Tibial nerve (tissue), 4 donors: ENCODE measurements at regions not wholly inside any gene's neighbourhood (a gene's known extent, or its start where the extent isn't known, plus 50 kb on each side); places are given as distances from the start of the nearest gene placed in this dataset.

Experiments
- DNase-seq, 2 donors: peaks; one replicate each; pipeline ENCODE4 v3.0.0-alpha.2; 2019; ENCODE audit warnings: low spot score in 2 of 2
- H3K27ac ChIP-seq, 4 donors: fragments of 200-600 bp; sonication (generic) in 3 of 4; one replicate each; pipeline ENCODE4 v1.5.1; 2017 to 2019; ENCODE audit warnings: mild to moderate bottlenecking in 1 of 4
- H3K27me3 ChIP-seq, 2 donors: fragments of 200-600 bp; sonication (generic) in 1 of 2; one replicate each; pipeline versions ENCODE4 v1.5.1 to v1.6.0; 2017 to 2019
- H3K36me3 ChIP-seq, 3 donors: fragments of 200-600 bp; sonication (generic); one replicate each; pipeline ENCODE4 v1.5.1; 2018 to 2019
- H3K4me1 ChIP-seq, 4 donors: fragments of 200-600 bp; sonication (generic) in 3 of 4; one replicate each; pipeline ENCODE4 v1.5.1; 2017 to 2019
- H3K4me3 ChIP-seq, 4 donors: fragments of 200-600 bp; sonication (generic) in 3 of 4; one replicate each; pipeline ENCODE4 v1.5.1; 2017 to 2019; ENCODE audit warnings: mild to moderate bottlenecking in 1 of 4, moderate library complexity in 1 of 4
- H3K9me3 ChIP-seq, 4 donors: fragments of 200-600 bp; sonication (generic) in 3 of 4; one replicate each; pipeline ENCODE4 v1.5.1; 2017 to 2019
- CTCF ChIP-seq, 5 experiments: fragments of 200-600 bp in 3 of 5; fragments of 450-650 bp in 2 of 5; sonication (generic) in 3 of 5; IDR thresholded peaks; one replicate each; pipeline ENCODE4 v1.5.1; 2016 to 2019; ENCODE audit warnings: antibody characterized with exemption in 5 of 5, mild to moderate bottlenecking in 3 of 5, moderate library complexity in 2 of 5
- EP300 ChIP-seq, 2 donors: sonication (generic); formaldehyde crosslinking; IDR thresholded peaks; one replicate each; pipeline ENCODE4 v1.6.1; 2017; ENCODE audit warnings: antibody characterized with exemption in 2 of 2, mild to moderate bottlenecking in 1 of 2
- POLR2A ChIP-seq, 2 donors: fragments of 450-650 bp; IDR thresholded peaks; one replicate each; pipeline ENCODE4 v1.6.1; 2017; ENCODE audit warnings: antibody characterized with exemption in 2 of 2, mild to moderate bottlenecking in 2 of 2, moderate library complexity in 2 of 2
- WGBS, 2 donors: methylation state at CpG; one replicate each; pipeline ENCODE4 v1.1.5; 2018; 5-methylcytosine and 5-hydroxymethylcytosine counted together

DNA sequence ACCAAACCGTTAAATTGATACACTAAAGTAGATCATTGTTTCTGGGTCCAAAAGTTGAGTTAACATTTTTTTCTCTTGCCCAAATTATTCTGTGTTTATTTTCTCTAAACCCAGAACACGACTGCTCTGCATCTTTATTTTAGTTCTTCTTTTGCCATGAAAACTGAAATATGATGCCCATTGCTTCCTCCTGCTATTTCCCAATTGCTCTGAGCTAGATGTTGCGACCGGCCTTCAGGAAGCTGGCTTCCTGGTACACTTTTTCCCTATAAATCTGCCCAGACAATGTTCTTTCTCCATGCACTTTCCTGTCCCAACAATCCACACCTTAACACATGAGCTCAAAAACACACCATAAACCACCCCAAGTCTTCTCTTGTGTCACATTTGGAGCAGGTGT lies 501.4 kb downstream of the FBXO15 start:
- TF ChIP-seq EP300 (IDR thresholded peaks at IDR 0.05) (no peak), CTCF (IDR thresholded peaks at IDR 0.05) (no peak), POLR2A (IDR thresholded peaks at IDR 0.05) (no peak)
- DNase-seq = no peak
- no peaks in the 10 kb centered on the region for H3K27me3 ChIP-seq
- no peaks in the 10 kb centered on the region for H3K4me1 ChIP-seq
- H3K4me3 ChIP-seq = no peak overlapping the region
- H3K27ac ChIP-seq = no peak overlapping the region
- WGBS, 2 donors = 44 to 48% methylated on average over 4 of the region's 4 CpGs
- H3K36me3 ChIP-seq = no peaks in the 10 kb centered on the region
- no peaks in the 10 kb centered on the region for H3K9me3 ChIP-seq

GRCh38 chr18:73645160-73645715 lies 502.4 kb downstream of the FBXO15 start:
- Histone ChIP-seq H3K27me3 (no peaks in the 10 kb centered on the region), H3K36me3 (no peaks in the 10 kb centered on the region), H3K4me1 (no peaks in the 10 kb centered on the region), H3K9me3 (no peaks in the 10 kb centered on the region), H3K4me3 (no peak overlapping the region), H3K27ac (no peak overlapping the region)
- WGBS, 2 donors = 75 to 80% methylated on average over 2 of the region's 2 CpGs
- no peak for DNase-seq
- no peak for TF ChIP-seq CTCF (IDR thresholded peaks at IDR 0.05)
- TF ChIP-seq POLR2A (IDR thresholded peaks at IDR 0.05) = no peak
- TF ChIP-seq EP300 (IDR thresholded peaks at IDR 0.05) = no peak

DNA sequence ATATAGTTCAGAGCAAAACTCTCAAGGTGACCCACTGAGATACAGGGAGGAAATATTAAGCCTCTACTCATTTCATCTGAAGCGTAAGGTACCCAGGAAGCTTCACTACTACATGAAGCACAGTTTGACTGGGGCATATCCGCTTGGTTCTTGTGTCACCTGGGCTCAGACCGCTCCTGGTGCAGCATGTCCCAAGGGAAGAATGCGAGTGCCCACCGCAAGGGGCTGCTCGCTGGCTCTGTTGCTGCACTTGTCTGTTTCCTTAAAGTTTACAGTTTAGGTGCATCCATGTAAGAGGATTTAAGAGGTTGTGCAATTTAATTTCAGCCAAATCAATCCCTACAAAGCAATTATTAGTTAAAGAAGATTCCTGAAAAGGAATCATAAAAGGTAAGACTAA lies 507.8 kb downstream of the FBXO15 start:
- WGBS, 2 donors = 84 to 94% methylated on average over 6 of the region's 6 CpGs
- no peaks in the 10 kb centered on the region for H3K27me3 ChIP-seq
- no peak overlapping the region for H3K4me3 ChIP-seq
- H3K27ac ChIP-seq = no peak overlapping the region
- TF ChIP-seq CTCF (IDR thresholded peaks at IDR 0.05) = no peak
- TF ChIP-seq EP300 (IDR thresholded peaks at IDR 0.05) = no peak
- no peak for TF ChIP-seq POLR2A (IDR thresholded peaks at IDR 0.05)
- no peak for DNase-seq
- H3K9me3 ChIP-seq = no peaks in the 10 kb centered on the region
- no peaks in the 10 kb centered on the region for H3K36me3 ChIP-seq
- H3K4me1 ChIP-seq = no peaks in the 10 kb centered on the region

GRCh38 chr18:73638709-73639108 lies 508.9 kb downstream of the FBXO15 start:
- H3K9me3 ChIP-seq = no peaks in the 10 kb centered on the region
- H3K4me3 ChIP-seq = no peak overlapping the region
- H3K27me3 ChIP-seq = no peaks in the 10 kb centered on the region
- no peaks in the 10 kb centered on the region for H3K36me3 ChIP-seq
- DNase-seq = no peak
- TF ChIP-seq EP300 (IDR thresholded peaks at IDR 0.05) = no peak
- TF ChIP-seq POLR2A (IDR thresholded peaks at IDR 0.05) = no peak
- no peak for TF ChIP-seq CTCF (IDR thresholded peaks at IDR 0.05)
- H3K27ac ChIP-seq = no peak overlapping the region
- no peaks in the 10 kb centered on the region for H3K4me1 ChIP-seq

DNA sequence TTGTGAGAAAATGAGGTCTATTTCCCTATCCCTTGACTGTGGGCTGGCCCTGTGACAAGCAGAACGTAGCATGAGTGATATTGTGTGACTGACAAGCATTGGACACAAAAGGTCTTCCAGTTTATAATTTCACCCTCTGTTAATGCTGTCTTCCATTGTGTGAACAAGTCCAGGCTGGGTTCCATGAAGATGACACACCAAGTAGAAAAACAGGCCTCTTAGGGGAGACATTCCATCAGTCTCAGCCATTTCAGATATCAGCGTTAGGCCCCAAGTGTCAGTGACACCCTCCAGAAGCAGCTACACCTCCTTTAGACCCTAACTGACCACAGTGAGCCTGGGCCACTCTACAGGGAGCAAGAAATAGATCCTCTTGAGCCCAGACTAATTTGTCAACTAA lies 511.3 kb downstream of the FBXO15 start:
- Histone ChIP-seq H3K36me3 (no peaks in the 10 kb centered on the region), H3K9me3 (no peaks in the 10 kb centered on the region)
- 70 to 73% methylated on average over 2 of the region's 2 CpGs for WGBS, 2 donors

More for the DNA sequence above, 511.3 kb downstream of the FBXO15 start:
- no peak overlapping the region for H3K4me3 ChIP-seq
- no peak for DNase-seq
- H3K4me1 ChIP-seq = no peaks in the 10 kb centered on the region
- H3K27me3 ChIP-seq = no peaks in the 10 kb centered on the region
- H3K27ac ChIP-seq = no peak overlapping the region
- TF ChIP-seq CTCF (IDR thresholded peaks at IDR 0.05) (no peak), EP300 (IDR thresholded peaks at IDR 0.05) (no peak), POLR2A (IDR thresholded peaks at IDR 0.05) (no peak)
